MCF 10A (cell line): ENCODE measurements at regions not wholly inside any gene's neighbourhood (a gene's known extent, or its start where the extent isn't known, plus 50 kb on each side); places are given as distances from the start of the nearest gene placed in this dataset.

Experiments used
- BruUV-seq: library from RNA; stranded (reverse); fragments of 400-500 nt; replicated peaks from 2 replicates; lab custom pipeline; 2021; lab: Mats Ljungman, UMichigan
- CTCF ChIA-PET: fragments of 300-600 bp; sonication (Branson Sonifier 250); formaldehyde crosslinking; extraction: SDS; loops from one replicate; lab custom pipeline; 2021; ENCODE audit warnings: antibody characterized with exemption, inconsistent platforms; lab: Yijun Ruan, JAX
- POLR2A ChIA-PET: fragments of 300-600, 350-650 bp; sonication (Branson Sonifier 250); formaldehyde crosslinking; extraction: SDS; loops from one replicate; lab custom pipeline; 2020; ENCODE audit warnings: antibody characterized with exemption, inconsistent platforms; lab: Yijun Ruan, JAX
- DNase-seq: peaks from one replicate; pipeline ENCODE4 v3.0.0-alpha.2; 2018; ENCODE audit not compliant: unreplicated experiment
- H3K27ac Mint-ChIP-seq: one replicate; pipeline ENCODE4 v1.8.0; 2022; ENCODE audit warnings: mild to moderate bottlenecking, low read depth, mixed read lengths; ENCODE audit not compliant: unreplicated experiment
- H3K27me3 Mint-ChIP-seq: one replicate; pipeline ENCODE4 v1.8.0; 2022; ENCODE audit warnings: mixed read lengths; ENCODE audit not compliant: insufficient read depth, unreplicated experiment
- H3K36me3 Mint-ChIP-seq: one replicate; pipeline ENCODE4 v1.8.0; 2022; ENCODE audit warnings: mild to moderate bottlenecking, moderate library complexity, mixed read lengths; ENCODE audit not compliant: insufficient read depth, unreplicated experiment
- H3K4me1 Mint-ChIP-seq: one replicate; pipeline ENCODE4 v1.8.0; 2022; ENCODE audit warnings: mixed read lengths; ENCODE audit not compliant: insufficient read depth, unreplicated experiment
- H3K4me3 Mint-ChIP-seq: one replicate; pipeline ENCODE4 v1.8.0; 2022; ENCODE audit warnings: mild to moderate bottlenecking, moderate library complexity, mixed read lengths; ENCODE audit not compliant: unreplicated experiment
- H3K9me3 Mint-ChIP-seq: one replicate; pipeline ENCODE4 v1.8.0; 2022; ENCODE audit warnings: mixed read lengths; ENCODE audit not compliant: unreplicated experiment
- CTCF ChIP-seq: fragments of 200-600 bp; IDR thresholded peaks from one replicate; pipeline ENCODE4 v1.8.0; 2022; ENCODE audit warnings: antibody characterized with exemption, mild to moderate bottlenecking; ENCODE audit not compliant: unreplicated experiment
- intact Hi-C: fragments of 100-400 bp; cut with micrococcal nuclease; formaldehyde crosslinking; loops from 2 replicates; pipeline ENCODE4 v1.14.1; 2022

DNA sequence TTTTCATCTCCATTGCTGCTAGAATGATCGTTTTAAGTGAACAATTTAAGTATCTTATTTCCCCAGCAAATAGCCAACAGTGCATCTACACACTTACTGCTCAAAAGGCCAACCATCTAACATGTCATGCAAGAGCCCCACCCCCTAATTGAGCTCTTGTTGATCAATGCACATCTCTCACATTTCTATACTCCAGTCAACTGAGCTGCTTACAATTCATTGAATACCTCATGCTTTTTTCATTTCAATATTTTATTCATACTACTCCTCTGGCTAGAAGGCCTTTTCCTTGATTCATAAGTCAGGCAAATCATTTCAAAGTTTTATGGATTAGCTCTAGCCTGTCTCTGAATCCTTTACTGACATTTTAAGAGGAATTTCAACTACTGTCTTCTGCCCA is 79.0 kb upstream of the WDR17 start:
- H3K4me1 Mint-ChIP-seq: no peaks in the 10 kb centered on the region
- no peak for DNase-seq
- H3K27ac Mint-ChIP-seq: no peak overlapping the region
- TF ChIP-seq CTCF: no peak
- intact Hi-C loops: no loop called here
- ChIA-PET POLR2A (interaction anchor here (0.6 kb wide), 1 partner anchor 347 kb away, joined by 3 read pairs; no protein-coding TSS in a partner anchor), CTCF (no interaction called here)
- H3K9me3 Mint-ChIP-seq: no peaks in the 10 kb centered on the region
- H3K27me3 Mint-ChIP-seq: no peaks in the 10 kb centered on the region
- no TSS peak for BruUV-seq
- H3K4me3 Mint-ChIP-seq: no peak overlapping the region
- H3K36me3 Mint-ChIP-seq: no peaks in the 10 kb centered on the region

DNA sequence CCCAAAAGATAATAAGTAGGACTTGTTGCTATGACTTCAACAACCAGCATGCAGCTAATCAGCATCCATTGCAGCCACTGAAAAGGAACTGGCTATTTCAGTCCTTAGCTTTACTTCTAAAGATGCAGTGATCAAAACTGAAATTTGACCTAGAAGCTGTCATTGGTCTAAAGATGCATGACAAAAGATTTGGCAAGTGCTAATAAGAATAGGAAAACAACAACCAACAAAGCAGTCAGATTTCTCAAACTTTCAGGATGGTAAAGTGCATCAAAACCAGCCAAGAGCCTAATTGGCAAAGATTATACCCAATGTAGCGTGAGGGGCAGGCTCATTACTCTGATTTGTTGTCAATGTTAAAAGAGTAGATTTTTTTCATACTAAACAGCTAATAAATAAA is 77.1 kb upstream of the WDR17 start:
- Mint-ChIP-seq H3K4me3 (no peak overlapping the region), H3K27ac (no peak overlapping the region), H3K36me3 (no peaks in the 10 kb centered on the region), H3K27me3 (no peaks in the 10 kb centered on the region), H3K4me1 (no peaks in the 10 kb centered on the region), H3K9me3 (no peaks in the 10 kb centered on the region)
- POLR2A ChIA-PET: no interaction called here
- CTCF ChIA-PET: interaction anchor here (1.0 kb wide), 1 partner anchor 28 kb away, joined by 3 read pairs; no protein-coding TSS in a partner anchor
- intact Hi-C loops: no loop called here
- TF ChIP-seq CTCF: no peak
- no peak for DNase-seq
- BruUV-seq: no TSS peak

- no peaks in the 10 kb centered on the region for H3K4me1 Mint-ChIP-seq
- H3K27ac Mint-ChIP-seq: no peak overlapping the region
- ChIA-PET CTCF (interaction anchor here (0.6 to 0.9 kb wide), 4 partner anchors 10 to 288 kb away, joined by 3 to 4 read pairs (median 3); no protein-coding TSS in a partner anchor), POLR2A (no interaction called here)
- no peaks in the 10 kb centered on the region for H3K9me3 Mint-ChIP-seq
- H3K36me3 Mint-ChIP-seq: no peaks in the 10 kb centered on the region
- BruUV-seq: no TSS peak
- no peak for TF ChIP-seq CTCF
- no peak overlapping the region for H3K4me3 Mint-ChIP-seq
- intact Hi-C loops: no loop called here
- no peaks in the 10 kb centered on the region for H3K27me3 Mint-ChIP-seq
- DNase-seq: no peak
Observed at GRCh38 chr4:175996206-175996605, 69.4 kb upstream of the WDR17 start.

GRCh38 chr4:175997291-175997690 is 68.3 kb upstream of the WDR17 start:
- intact Hi-C loops: no loop called here
- peaks cover 1% of the 10 kb centered on the region for H3K4me1 Mint-ChIP-seq
- H3K27me3 Mint-ChIP-seq: no peaks in the 10 kb centered on the region
- no peak overlapping the region for H3K27ac Mint-ChIP-seq
- TF ChIP-seq CTCF: no peak
- DNase-seq: no peak
- BruUV-seq: no TSS peak
- no peaks in the 10 kb centered on the region for H3K36me3 Mint-ChIP-seq
- H3K9me3 Mint-ChIP-seq: no peaks in the 10 kb centered on the region
- ChIA-PET CTCF (no interaction called here), POLR2A (no interaction called here)
- H3K4me3 Mint-ChIP-seq: no peak overlapping the region
